NT2/D1 (cell line): ENCODE measurements at regions not wholly inside any gene's neighbourhood (a gene's known extent, or its start where the extent isn't known, plus 50 kb on each side); places are given as distances from the start of the nearest gene placed in this dataset.

Experiments used
- SUZ12 ChIP-seq: IDR thresholded peaks from 2 replicates; pipeline ENCODE4 v1.6.1; 2011; ENCODE audit not compliant: insufficient read length, insufficient read depth; ENCODE audit errors: extremely low read depth
- YY1 ChIP-seq: IDR thresholded peaks from 2 replicates; pipeline ENCODE4 v1.6.1; 2011; ENCODE audit not compliant: insufficient read length, insufficient read depth
- ZNF274 ChIP-seq: IDR thresholded peaks from 2 replicates; pipeline ENCODE4 v1.6.1; 2011; ENCODE audit warnings: mild to moderate bottlenecking, low read depth, low read length

DNA sequence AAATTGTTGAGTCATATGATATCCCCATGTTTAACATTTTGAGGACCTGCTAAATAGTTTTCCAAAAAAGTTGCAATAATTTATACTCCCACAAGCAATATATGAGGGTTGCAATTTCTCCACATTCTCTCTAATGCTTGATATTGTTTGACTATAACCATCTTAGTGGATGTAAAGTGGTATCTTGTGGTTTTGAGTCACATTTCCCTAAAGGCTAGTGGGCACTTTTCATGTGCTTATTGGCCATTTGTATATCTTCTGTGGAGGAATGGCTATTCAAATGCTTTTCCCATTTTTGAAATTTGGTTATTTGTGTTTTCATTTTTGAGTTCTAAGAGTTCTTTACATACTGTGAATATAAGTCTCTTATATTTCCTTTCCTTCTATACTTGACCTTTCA is 82.7 kb downstream of the SCG2 start:
- no peak for TF ChIP-seq YY1
- TF ChIP-seq ZNF274: no peak
- no peak for TF ChIP-seq SUZ12
